IPS-15b (cell line): ENCODE measurements at regions not wholly inside any gene's neighbourhood (a gene's known extent, or its start where the extent isn't known, plus 50 kb on each side); places are given as distances from the start of the nearest gene placed in this dataset.
A peak's percentile ranks its signal among the peaks of the same experiment; 100 is the strongest.

ENCODE experiments used
- H3K27me3 ChIP-seq: one replicate; pipeline ENCODE4 v1.6.1; 2013; ENCODE audit warnings: low read length; ENCODE audit not compliant: control insufficient read depth, insufficient read depth
- H3K36me3 ChIP-seq: one replicate; pipeline ENCODE4 v1.6.1; 2013; ENCODE audit warnings: low read length; ENCODE audit not compliant: control insufficient read depth, insufficient read depth
- H3K4me1 ChIP-seq: one replicate; pipeline ENCODE4 v1.6.1; 2013; ENCODE audit warnings: mild to moderate bottlenecking, low read length; ENCODE audit not compliant: control insufficient read depth, insufficient read depth
- H3K4me3 ChIP-seq: one replicate; pipeline ENCODE4 v1.5.1; 2013; ENCODE audit warnings: low read depth, low read length
- H3K9ac ChIP-seq: one replicate; pipeline ENCODE4 v1.6.1; 2013; ENCODE audit warnings: low read depth, mild to moderate bottlenecking, low read length
- H3K9me3 ChIP-seq: one replicate; pipeline ENCODE4 v1.6.1; 2013; ENCODE audit warnings: mild to moderate bottlenecking, low read length; ENCODE audit not compliant: control insufficient read depth, insufficient read depth

DNA sequence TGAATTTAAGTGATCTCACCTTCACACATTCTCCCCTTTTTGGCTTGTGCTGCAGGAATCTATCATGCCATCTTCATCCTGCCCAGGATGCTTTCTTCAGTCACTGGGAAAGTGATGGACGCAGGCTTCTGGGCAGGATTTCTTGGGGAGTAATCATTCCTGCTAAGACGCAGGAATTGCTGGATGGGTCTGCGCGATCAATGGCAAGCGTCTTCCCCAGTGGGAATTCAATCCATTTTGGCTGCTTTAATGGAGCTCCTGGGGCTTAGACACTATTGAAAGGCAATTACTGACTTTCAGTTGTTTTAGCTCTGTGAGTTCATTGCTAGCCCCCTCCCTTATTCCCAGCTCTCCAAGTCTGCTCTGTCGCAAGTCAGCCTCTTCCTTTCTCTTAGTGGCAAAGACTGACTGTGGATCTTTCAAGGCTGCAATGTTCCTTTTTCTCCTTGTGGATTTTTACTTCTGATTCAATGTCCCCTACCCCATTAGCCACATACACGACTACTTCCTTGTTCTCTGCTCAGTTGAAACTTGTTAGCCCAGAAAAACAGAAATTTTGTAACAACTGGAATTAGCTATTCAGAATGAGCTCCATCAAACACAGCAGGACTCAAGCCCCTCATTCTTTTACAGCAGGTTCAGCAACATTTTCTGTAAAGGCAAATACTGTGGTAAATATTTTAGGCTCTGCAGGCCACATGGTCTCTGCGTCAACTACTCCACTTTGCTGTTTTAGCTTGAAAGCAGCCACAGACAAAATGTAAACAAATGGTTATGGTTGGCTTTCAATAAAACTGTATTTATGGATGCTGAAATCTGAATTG, 154.9 kb downstream of the ASB9 start:
- no peaks in the 10 kb centered on the region for H3K36me3 ChIP-seq
- no peak overlapping the region for H3K4me3 ChIP-seq
- H3K9ac ChIP-seq: peak overlapping the region; percentile 8
- H3K4me1 ChIP-seq: peaks cover 9% of the 10 kb centered on the region
- no peaks in the 10 kb centered on the region for H3K27me3 ChIP-seq
- H3K9me3 ChIP-seq: no peaks in the 10 kb centered on the region

DNA sequence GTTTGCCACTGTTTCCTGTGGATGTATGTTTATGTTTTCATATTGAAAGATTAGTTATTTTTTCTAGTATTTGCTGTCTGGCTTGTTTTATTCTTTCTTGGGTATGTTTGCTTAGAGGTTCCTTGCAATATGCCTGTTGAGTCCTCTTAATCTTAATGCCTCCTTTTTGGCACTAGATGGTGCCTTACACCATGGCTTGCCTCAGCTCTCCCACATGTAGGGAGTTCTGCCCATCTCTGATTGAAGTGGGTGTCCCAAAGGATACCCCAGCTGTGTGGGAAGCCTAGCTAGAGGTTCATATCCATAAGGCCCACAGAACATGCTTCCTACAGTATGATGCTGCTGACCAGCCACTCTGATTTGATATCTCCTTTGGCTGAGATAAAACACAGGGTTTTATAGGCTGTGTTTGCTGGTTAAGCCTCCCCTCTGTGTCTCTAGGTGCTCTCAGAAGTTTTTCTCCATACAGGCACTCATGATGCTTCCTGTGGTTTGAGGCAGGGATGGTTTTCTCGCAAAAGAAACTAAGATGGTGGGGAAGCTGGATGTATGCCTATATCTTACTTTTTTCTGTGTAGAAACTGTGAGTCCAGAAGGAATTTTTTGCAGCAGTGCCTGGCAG, 162.4 kb downstream of the ASB9 start:
- Histone ChIP-seq H3K4me1 (no peaks in the 10 kb centered on the region), H3K27me3 (no peaks in the 10 kb centered on the region), H3K9me3 (no peaks in the 10 kb centered on the region)

DNA sequence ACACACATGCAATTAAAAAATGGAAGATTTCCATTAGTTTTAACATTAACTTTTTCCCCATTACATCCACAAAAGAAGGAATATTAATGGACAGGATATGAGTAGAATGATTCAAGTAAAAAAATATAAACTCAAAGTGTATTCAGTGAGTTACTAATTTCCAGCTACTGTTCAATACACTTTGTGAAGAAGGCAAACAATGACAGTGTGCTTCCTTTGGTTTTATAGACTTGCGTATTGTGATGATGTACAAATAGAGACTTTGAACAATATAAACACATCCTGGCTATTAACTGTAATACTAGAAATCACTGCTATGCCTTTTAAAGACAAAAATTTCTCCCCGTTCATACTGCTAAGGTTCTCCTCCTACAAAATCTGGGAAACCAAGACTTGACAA, 171.4 kb downstream of the ASB9 start:
- Histone ChIP-seq H3K4me1 (no peaks in the 10 kb centered on the region), H3K4me3 (no peak overlapping the region), H3K9me3 (no peaks in the 10 kb centered on the region), H3K9ac (no peak overlapping the region), H3K27me3 (no peaks in the 10 kb centered on the region), H3K36me3 (no peaks in the 10 kb centered on the region)

More for the DNA sequence above, 162.4 kb downstream of the ASB9 start:
- H3K9ac ChIP-seq: no peak overlapping the region
- H3K4me3 ChIP-seq: no peak overlapping the region
- H3K36me3 ChIP-seq: no peaks in the 10 kb centered on the region

DNA sequence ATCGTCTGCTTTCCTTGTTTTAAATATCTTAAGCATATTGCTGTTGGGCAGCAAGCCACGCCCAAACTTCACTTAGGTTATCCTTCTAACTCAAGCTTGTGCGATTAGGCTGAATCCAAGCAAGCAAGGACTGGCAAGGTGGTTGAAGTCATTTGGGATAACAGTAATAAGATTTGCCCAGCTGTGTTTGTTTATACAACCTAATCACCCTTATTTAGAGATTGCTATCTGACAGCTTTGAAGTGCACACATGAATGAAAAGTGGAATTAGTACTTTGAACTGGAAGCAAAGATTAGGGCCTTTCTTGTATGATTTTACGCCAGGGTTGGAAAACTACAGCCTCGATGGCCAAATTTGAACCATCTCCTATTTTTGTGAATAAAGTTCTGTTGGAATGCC, 182.1 kb downstream of the ASB9 start:
- H3K27me3 ChIP-seq: no peaks in the 10 kb centered on the region
- H3K9me3 ChIP-seq: no peaks in the 10 kb centered on the region
- no peak overlapping the region for H3K4me3 ChIP-seq
- no peaks in the 10 kb centered on the region for H3K4me1 ChIP-seq
- no peaks in the 10 kb centered on the region for H3K36me3 ChIP-seq
- H3K9ac ChIP-seq: no peak overlapping the region

DNA sequence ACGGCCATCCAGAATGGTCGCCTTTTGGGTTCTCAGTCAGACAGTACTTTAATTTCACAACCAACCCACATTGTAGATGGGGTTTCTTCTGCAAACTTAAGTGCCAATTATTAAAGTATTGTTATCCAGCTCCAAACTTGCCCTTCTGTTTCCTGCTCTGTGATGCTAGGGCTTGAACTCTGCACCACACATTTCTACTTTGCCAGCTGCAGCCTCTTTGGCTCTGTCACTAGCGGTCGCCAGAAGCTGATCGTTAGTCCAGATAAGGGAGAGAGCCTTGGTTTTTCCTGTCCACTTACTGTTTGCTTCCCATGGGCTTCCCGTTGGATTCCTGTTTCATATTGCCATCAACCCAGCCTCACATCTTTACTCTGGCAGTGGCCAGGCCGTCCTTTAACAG, 196.6 kb downstream of the ASB9 start:
- no peaks in the 10 kb centered on the region for H3K27me3 ChIP-seq
- no peak overlapping the region for H3K4me3 ChIP-seq
- no peaks in the 10 kb centered on the region for H3K4me1 ChIP-seq
- no peaks in the 10 kb centered on the region for H3K36me3 ChIP-seq
- H3K9ac ChIP-seq: no peak overlapping the region
- no peaks in the 10 kb centered on the region for H3K9me3 ChIP-seq

DNA sequence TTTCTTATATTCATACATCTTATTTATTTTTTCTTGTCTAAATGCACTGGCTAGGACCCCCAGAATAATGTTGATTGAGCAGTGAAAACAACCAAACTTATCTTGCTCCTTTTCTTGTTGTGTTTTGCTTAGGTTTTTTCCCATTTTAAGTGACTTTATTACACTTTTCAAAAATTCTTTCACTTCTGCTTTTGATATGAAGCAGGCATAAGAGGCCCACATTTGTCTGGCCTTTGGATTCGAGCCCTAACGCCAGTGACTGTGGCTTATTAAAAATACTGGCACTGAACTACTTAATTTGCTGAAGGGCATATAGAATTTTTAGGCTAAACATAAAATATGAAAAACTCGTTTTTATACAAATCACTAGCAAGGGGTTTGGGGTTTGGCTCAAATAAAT, 197.0 kb downstream of the ASB9 start:
- H3K9ac ChIP-seq: no peak overlapping the region
- no peaks in the 10 kb centered on the region for H3K27me3 ChIP-seq
- no peaks in the 10 kb centered on the region for H3K36me3 ChIP-seq
- no peaks in the 10 kb centered on the region for H3K9me3 ChIP-seq
- no peaks in the 10 kb centered on the region for H3K4me1 ChIP-seq
- H3K4me3 ChIP-seq: no peak overlapping the region

DNA sequence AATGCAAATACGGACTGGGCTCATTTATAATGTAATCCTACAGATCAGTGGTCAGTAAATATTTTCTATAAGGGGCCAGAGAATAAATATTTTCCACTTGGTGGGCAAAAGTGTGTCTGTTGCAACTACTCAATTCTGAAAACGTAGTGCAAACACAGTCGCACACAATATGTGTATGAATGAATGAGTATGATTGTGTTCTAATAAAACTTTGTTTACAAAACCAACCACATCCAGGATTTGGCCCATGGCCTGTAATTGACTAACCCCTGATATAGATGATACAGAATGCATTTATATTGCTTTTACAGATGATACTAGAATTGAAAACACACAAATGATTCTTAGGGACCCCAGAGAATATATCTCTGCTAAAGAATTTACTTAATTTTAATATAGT, 197.6 kb downstream of the ASB9 start:
- Histone ChIP-seq H3K4me1 (no peaks in the 10 kb centered on the region), H3K27me3 (no peaks in the 10 kb centered on the region), H3K9me3 (no peaks in the 10 kb centered on the region), H3K9ac (no peak overlapping the region), H3K36me3 (no peaks in the 10 kb centered on the region), H3K4me3 (no peak overlapping the region)

DNA sequence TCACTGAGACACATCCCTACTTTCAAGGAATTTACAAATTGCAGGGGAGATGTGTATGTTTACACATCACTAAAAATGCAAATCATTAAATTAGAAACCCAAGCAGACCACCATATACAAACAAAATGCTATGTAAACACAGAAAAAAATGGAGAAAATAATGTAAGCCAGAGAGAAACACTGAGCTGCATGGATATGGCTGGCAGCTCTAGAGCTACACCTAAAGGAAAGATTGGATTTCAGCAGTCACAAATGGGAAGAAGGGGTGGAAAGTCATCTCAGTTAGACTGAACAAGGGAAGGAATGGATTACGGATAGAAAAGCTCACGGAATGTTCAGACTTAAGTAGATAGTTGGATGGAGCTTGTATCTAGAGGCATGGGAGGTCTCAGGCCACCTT, 186.3 kb downstream of the MOSPD2 start:
- no peaks in the 10 kb centered on the region for H3K36me3 ChIP-seq

DNA sequence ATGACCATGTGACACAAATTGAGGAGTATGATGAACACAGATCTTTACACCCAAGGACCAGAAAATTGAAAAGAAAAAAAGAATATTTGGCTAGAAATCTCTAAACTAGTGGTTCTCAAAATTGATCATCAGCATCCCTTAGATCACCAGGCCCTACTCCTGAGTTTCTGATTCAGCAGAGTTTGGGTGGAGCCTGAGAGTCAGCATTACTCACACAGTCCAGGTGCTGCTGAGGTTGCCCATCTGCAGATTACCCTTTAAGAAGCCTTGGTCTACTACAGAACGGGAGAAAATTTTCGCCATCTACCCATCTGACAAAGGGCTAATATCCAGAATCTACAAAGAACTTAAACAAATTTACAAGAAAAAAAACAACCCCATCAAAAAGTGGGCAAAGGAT, 182.8 kb downstream of the MOSPD2 start:
- H3K27me3 ChIP-seq: no peaks in the 10 kb centered on the region
- no peaks in the 10 kb centered on the region for H3K36me3 ChIP-seq
- H3K9me3 ChIP-seq: no peaks in the 10 kb centered on the region
- no peaks in the 10 kb centered on the region for H3K4me1 ChIP-seq
- no peak overlapping the region for H3K9ac ChIP-seq
- no peak overlapping the region for H3K4me3 ChIP-seq

More for the DNA sequence above, 186.3 kb downstream of the MOSPD2 start:
- no peak overlapping the region for H3K4me3 ChIP-seq
- no peaks in the 10 kb centered on the region for H3K27me3 ChIP-seq
- H3K9ac ChIP-seq: no peak overlapping the region
- no peaks in the 10 kb centered on the region for H3K4me1 ChIP-seq
- no peaks in the 10 kb centered on the region for H3K9me3 ChIP-seq

DNA sequence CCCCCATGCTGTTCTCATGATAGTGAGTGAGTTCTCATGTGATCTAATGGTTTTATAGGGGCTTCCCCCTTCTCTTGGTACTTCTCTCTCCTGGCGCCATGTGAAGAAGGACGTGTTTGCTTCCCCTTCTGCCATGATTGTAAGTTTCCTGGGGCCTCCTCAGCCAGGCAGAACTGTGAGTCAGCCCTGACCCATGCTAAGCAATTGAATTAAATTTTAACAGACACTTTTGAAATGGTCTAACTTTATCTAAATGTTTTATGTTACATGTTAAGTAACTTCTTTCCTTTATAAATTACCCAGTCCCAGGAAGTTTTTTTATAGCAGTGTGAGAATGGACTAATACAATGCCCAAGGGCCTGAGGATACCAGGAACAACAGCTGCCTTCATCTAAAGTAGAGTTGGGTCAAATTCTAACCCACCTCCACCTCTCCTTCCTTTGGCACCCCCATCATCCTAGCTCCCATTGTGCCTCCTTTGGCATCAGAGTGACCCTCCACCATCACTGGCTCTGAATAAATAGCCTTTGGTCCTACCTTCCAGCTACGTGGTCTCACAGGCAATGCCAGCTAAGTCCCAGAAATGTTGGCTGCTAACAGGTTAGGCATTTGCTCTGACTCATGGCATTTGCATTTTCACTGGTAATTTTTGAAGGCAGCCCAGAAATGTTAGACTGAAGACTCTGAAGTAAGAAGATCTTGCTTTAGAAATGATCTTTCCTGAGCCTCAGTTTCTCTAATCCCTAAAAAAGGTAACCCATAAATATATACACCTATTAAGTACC, 182.1 kb downstream of the MOSPD2 start:
- Histone ChIP-seq H3K4me1 (no peaks in the 10 kb centered on the region), H3K9ac (no peak overlapping the region), H3K27me3 (no peaks in the 10 kb centered on the region), H3K36me3 (no peaks in the 10 kb centered on the region), H3K9me3 (no peaks in the 10 kb centered on the region), H3K4me3 (no peak overlapping the region)

DNA sequence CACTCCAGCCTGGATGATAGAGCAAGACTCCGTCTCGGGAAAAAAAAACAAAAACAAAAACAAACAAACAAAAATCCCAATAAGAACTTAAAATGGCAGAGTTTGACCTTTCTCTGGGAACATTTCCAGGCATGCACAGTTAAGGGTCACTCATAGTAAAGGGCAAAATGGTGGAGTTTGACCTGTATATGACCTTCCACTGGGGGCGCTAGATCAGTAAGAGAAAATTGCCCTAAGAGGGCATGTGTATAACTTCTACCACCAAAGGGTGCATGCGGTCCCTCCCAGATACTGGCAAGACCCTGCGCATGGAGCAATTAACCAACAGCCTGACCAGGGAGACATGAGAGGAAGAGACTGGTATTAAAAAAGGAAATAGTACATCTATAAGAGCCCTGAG, 177.2 kb downstream of the MOSPD2 start:
- H3K4me3 ChIP-seq: no peak overlapping the region
- no peaks in the 10 kb centered on the region for H3K27me3 ChIP-seq
- no peaks in the 10 kb centered on the region for H3K9me3 ChIP-seq
- H3K36me3 ChIP-seq: no peaks in the 10 kb centered on the region
- H3K4me1 ChIP-seq: no peaks in the 10 kb centered on the region
- no peak overlapping the region for H3K9ac ChIP-seq
